AG08395 (cell line): ENCODE measurements at regions not wholly inside any gene's neighbourhood (a gene's known extent, or its start where the extent isn't known, plus 50 kb on each side); places are given as distances from the start of the nearest gene placed in this dataset.

ENCODE experiments used
- DNase-seq: peaks from one replicate; pipeline ENCODE4 v3.0.0; 2012; ENCODE audit warnings: mixed read lengths, low spot score

GRCh38 chr11:23673366-23673765 lies 813.1 kb upstream of the CCDC179 start:
- no peak for DNase-seq

GRCh38 chr11:23674866-23675265 lies 814.6 kb upstream of the CCDC179 start:
- no peak for DNase-seq

GRCh38 chr11:23679041-23679440 lies 817.8 kb upstream of the LUZP2 start:
- no peak for DNase-seq

GRCh38 chr11:23679981-23680380 lies 816.9 kb upstream of the LUZP2 start:
- DNase-seq: no peak

GRCh38 chr11:23680488-23681230 lies 816.2 kb upstream of the LUZP2 start:
- no peak for DNase-seq

GRCh38 chr11:23684701-23685100 lies 812.2 kb upstream of the LUZP2 start:
- no peak for DNase-seq

- DNase-seq: no peak
Measured at GRCh38 chr11:23687991-23688390, 808.9 kb upstream of the LUZP2 start.

- no peak for DNase-seq
Measured at GRCh38 chr11:23688411-23688810, 808.4 kb upstream of the LUZP2 start.

GRCh38 chr11:23688835-23689234 lies 808.0 kb upstream of the LUZP2 start:
- no peak for DNase-seq

GRCh38 chr11:23696688-23697415 lies 800.0 kb upstream of the LUZP2 start:
- DNase-seq: no peak

GRCh38 chr11:23704183-23704582 lies 792.7 kb upstream of the LUZP2 start:
- DNase-seq: no peak

GRCh38 chr11:23711981-23712380 lies 784.9 kb upstream of the LUZP2 start:
- DNase-seq: no peak

- DNase-seq: no peak
Measured at GRCh38 chr11:23719016-23719415, 777.8 kb upstream of the LUZP2 start.

GRCh38 chr11:23723861-23724260 lies 773.0 kb upstream of the LUZP2 start:
- DNase-seq: no peak

GRCh38 chr11:23725752-23726151 lies 771.1 kb upstream of the LUZP2 start:
- DNase-seq: no peak

GRCh38 chr11:23727387-23727786 lies 769.5 kb upstream of the LUZP2 start:
- no peak for DNase-seq

GRCh38 chr11:23727794-23728193 lies 769.1 kb upstream of the LUZP2 start:
- peak; percentile 2 for DNase-seq

- no peak for DNase-seq
Measured at GRCh38 chr11:23729088-23729487, 767.8 kb upstream of the LUZP2 start.

GRCh38 chr11:23730307-23730998 lies 766.4 kb upstream of the LUZP2 start:
- no peak for DNase-seq

- no peak for DNase-seq
Measured at GRCh38 chr11:23732026-23732425, 764.8 kb upstream of the LUZP2 start.

- no peak for DNase-seq
Measured at GRCh38 chr11:23746896-23747295, 750.0 kb upstream of the LUZP2 start.

- no peak for DNase-seq
Measured at GRCh38 chr11:23749762-23750430, 747.0 kb upstream of the LUZP2 start.
